ENCODE measurements at regions not wholly inside any gene's neighbourhood (a gene's known extent, or its start where the extent isn't known, plus 50 kb on each side); places are given as distances from the start of the nearest gene placed in this dataset.
A peak's percentile ranks its signal among the peaks of the same experiment; 100 is the strongest.

DNA sequence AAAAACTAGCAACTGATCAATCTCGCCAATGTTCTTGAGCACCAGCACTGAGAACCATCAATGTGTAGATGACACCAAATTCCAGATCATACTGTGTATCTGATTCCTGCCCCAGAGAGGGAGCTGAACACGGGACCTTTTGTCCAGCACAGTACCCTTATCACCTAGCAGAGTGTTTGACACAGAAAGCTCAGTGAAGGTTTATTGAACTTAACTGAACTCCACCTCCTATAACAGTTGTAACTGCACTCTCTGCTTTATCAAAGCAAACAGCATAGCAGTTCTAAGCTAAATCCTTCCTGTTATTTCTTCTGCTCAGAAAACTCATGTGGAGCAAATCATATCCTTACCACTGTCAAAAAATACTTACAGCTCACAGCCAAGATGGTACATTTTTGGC is 183.4 kb upstream of the SLCO3A1 start:
- no peak for DNase-seq (ENCODE audit: low spot score)

DNA sequence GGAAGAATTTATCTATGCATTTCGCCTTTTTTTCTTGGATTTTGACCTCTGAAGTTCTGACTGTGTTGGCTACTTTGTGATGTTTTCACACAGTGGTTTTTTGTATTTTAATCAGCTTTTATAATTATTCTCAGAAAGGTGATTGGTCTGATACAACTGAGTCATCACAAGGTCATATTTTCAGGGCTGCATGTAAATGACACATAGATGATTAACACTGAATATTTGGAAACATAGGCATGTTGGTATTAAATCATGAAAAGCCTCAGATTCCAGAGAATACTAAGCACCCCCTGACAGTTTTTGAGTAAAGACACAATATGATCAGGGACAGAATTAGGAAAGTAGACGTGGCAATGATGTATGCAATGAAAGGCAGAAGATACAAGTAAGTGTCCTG is 175.5 kb upstream of the SLCO3A1 start:
- no peak for DNase-seq (ENCODE audit: low spot score)

DNA sequence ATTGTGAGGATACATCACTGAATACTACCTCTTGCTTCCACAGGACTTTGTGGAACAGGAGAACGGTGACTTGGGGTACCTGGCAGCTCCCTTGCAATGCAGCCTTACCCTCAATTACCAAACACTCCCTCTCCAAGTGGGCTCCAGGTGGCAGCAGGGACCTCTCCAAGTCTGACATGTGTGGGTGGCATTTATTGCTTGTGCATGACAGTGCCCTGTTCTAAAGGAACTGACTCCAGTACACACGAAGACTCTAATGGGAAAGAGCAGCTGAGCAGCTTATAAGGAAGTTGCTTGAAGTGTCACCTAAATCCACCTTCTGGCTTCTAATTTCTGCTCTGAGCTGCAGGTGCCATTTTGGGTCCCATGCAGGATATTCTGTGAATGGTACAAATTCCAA is 174.1 kb upstream of the SLCO3A1 start:
- peak; percentile 43 for DNase-seq (ENCODE audit: low spot score)

DNA sequence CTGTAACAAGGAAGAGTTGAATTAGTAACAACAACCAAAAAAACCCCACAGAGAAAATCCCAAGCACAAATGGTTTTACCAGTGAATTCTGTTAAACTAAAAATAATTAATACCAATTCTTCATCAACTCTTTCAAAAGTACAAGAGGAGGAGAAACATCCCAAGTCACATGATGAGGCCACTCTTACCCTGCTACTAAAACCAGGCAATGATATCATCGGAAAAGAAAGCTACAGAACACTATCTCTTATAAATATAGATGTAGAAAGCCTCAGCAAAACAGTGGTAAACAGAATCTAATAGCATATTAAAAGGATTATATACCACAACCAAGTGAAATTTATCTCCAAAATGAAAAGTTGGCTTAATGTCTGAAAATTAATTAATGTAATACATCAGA is 168.1 kb upstream of the SLCO3A1 start:
- DNase-seq (ENCODE audit: low spot score), result no peak

DNA sequence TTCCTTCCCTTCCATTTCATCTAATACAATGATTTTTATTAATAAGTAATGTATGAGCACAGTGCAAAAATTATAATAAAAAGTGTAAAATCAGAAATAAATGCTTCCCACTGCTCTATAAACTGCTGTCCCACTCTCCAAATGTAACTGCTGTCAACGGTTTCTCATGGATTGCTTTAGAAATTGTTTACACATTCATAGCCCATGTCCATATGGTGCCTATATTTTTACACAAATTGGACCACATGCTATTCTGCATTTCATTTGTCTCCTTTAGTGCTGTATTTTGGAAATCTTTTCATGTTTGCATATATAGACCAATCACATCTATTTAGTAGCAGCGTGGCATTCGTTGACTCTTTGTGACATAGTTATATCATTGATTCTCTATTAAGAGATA is 164.7 kb upstream of the SLCO3A1 start:
- no peak for DNase-seq (ENCODE audit: low spot score)

DNA sequence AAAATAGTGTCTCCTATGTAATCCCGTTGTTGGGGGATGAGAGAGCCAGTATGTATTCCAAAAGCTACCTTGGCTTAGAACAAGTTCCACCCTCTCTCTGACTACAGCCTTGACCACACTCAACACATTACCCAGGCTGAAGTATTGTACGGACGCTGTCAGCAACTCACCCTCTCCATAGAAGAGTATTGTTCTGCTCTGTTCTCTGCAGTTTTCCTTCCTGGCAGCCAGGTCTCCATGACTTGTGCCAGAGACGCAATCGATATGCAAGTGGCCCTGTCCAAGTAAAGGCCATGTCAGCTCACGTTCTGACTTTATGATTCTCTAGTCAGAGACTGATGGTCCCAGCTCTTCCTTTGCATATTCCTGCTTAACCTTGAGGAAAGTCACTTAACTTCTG is 164.1 kb upstream of the SLCO3A1 start:
- no peak for DNase-seq (ENCODE audit: low spot score)

DNA sequence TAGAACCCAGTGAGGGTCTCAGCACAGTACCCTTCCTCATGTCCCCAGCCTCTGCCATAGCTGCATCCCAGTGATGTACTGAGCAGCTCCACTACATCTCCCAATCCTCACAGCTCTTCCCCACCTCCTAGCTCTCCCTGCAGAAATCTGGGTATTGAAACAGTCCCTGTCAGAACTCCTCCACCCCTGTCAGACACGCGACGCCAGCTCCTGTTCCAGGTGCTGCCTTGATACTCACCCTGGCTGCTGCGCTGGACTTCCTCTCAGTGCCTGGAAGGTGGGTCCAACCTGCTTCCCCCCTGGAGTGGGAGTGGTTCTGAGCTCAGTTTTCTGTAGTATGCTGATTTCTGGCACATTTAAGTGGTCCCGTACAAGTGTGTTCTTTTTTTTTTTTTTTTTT is 160.9 kb upstream of the SLCO3A1 start:
- no peak for DNase-seq (ENCODE audit: low spot score)

DNA sequence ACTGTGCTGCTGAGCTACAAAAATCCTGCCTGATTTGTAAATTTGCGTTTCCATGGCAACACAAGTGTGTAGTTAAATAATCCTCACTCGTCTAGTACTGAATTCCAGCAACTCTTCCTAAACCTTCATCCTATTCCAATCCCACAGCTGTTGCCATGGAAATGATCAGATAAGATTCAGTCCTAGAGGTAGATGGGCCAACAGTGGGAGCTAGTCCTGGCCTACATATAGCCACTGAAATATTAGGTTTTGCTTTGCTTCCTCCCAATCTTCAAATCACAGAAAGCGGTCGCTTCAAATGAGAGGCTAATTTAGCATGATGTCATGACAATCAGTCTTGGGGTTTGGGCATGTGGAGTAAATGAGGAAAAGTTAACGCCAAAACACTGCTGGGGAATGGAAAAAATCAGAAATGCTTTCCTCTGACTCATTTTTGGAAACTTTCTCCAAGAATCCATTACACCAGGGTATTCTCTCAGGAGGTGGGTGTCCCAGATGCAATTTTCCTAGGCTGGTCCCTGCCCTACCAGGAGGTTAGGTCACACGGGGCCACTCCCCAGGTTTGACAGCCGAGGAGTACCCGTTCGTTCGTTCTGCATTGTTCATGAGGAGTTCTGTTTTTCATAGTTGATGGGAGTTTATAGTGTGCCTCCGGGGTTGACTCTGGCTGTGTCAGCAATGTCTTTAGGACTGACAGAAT is 159.2 kb upstream of the SLCO3A1 start:
- no peak for DNase-seq (ENCODE audit: low spot score)

DNA sequence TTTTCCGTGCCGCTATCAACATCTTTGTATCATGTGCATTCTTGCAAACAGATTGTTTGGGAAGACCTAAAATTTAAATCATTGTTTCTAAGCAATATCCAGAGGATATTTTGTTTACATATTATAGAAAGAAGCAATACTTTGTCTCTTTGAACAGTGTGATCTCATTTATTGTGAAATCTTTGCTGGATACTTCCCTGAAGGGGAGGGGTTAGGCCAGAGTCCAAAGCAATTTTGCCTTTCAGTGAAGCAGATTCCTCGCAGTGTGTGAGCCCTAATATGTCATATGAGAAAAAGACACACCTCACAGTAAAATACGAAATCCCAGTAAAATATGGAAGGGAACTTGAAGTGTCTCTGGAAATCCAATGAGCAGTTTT is 158.7 kb upstream of the SLCO3A1 start:
- peak; percentile 34 for DNase-seq (ENCODE audit: low spot score)

DNA sequence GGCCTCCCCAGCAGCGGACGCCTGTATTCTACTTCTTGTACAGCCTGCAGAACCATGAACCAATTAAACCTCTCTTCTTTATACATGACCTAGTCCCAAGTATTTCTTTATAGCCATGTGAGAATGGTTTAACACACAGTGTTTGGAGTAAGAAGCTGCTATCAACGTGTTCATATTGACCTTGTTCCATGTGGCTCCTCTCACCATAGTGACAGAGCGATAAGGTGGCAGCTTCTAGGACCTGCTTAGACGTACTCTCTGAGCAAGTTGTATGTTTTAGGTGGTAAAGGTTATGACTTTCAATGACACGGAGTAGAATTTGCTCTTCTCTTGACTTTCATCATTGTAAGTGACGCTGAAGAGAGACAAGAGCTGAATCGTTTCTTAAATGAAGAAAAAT is 157.7 kb upstream of the SLCO3A1 start:
- no peak for DNase-seq (ENCODE audit: low spot score)

DNA sequence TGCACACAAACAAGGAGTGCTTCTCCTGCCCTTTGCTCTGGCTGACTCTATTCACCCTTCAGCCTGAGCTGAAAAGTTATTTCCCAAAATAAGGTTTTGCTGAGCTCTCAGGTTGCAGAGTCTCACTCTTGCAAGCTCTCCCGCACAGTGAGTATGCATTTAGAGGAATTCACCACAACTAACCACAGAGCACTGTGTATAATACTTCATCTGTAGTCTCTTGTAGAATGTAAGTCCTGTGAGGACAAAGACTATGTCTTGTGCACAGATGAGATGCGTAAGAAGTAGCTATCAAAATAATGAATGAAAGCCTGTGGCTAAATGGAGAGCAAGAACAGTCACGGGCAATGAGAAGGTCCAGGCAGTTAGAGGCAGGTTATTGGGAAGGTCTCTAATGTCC is 156.5 kb upstream of the SLCO3A1 start:
- DNase-seq (ENCODE audit: low spot score), result no peak

DNA sequence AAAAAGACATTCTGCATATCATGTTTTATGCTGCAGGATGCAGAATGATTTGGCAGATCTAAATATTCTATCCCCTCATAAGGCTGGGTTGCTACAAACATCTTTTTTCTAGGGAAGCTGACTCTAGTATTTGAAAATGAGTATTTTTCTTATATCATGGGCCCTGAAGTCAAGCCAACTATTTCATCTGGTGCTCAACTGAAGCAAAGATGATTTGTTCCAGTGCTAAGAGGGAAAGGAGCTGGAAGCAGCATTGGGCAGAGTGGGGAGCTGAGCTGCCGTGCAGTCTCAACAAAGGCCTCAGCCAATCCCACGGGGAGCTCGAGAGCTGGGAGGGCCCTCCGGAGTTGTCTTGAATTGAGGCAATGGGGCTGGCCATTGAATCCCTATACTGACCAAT is 155.3 kb upstream of the SLCO3A1 start:
- no peak for DNase-seq (ENCODE audit: low spot score)

DNA sequence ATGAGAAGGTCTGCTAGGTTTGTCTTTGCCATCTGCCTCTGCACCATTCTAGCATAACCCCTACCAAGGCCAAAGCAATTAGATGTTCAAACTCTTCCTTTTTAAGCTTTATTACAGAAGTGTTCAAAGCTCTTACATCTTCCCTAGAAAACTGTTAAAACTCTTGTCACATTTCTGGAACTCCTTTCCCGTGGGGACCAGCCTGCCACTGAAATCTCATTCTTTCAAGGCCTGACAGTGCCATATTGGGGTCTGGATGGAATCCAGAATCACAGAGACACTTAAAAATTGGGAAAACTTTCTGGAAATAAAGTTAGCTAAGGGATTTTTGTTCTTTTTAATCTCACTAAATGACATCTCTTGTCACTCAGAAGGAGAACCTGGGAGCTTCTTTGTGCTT is 153.8 kb upstream of the SLCO3A1 start:
- DNase-seq (ENCODE audit: low spot score), result no peak

DNA sequence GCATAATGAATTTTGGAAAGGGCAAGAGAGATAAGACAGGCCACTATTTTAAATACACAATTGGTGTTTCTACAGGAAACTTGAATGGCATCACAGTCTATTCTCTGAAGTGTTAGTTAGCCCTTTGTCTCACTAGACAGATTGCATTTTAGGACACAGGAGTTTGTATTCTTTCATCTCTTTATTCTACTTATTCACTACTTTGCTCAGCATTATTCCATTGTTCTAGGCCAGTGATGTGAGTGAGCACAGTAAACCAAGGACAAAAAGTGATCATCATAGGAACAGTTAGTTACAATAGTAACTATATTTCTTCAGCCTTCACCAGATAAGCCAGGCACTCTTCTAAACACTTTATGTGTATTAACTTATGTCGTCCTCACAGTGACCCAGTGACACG is 150.2 kb upstream of the SLCO3A1 start:
- no peak for DNase-seq (ENCODE audit: low spot score)

DNA sequence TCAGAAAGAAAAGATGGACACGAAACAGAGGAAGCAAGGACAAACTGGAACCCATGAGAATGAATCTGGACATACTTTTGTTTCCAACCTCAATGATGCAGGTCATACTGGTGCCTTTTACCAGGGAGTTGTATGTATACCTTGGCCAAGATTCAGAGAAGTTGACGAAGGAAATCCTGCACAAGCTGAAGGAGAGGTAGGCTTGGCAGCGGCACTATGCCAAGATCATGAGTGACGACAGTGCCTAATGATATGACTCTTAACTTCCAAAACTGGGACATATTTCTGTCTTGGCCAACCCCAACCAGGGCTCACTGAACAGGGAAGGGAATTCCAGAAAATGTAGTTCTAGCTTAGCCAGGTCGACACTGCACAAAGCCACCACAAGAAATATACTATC is 149.2 kb upstream of the SLCO3A1 start:
- no peak for DNase-seq (ENCODE audit: low spot score)

DNA sequence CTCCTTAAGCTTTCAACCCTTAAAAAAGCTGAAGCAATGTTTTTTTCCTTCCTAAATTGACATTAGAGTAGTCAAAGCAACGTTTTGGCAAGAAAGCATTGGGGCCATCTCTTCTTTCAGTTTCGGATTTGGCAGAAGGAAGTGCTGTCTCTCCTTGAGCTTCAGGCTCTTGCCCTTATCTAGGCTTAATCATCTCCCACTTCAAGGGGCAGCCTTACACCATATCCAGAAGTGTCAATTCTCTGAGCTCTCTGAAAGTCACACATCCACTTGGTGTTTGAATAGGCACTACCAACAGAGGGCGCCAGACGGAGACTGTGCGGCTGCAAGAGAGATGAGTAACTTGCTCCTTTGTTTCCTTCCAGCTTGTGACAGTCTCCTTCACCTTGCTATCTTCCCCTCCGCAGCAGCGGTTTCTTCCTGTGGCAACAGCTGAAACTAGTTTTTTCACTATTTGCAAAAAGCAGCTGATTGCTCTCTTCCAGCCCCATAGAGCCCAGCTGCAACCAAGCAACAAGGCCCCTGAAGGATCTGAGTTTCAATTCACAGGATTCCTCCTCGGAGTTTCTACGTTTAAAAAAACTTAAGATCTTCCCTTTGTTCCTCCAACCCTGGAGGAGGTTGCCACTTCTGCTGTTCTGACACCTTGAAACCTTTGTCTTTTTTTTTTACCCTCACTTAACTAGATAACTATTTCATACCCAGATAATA is 147.0 kb upstream of the SLCO3A1 start:
- peak; percentile 50 for DNase-seq (ENCODE audit: low spot score)

DNA sequence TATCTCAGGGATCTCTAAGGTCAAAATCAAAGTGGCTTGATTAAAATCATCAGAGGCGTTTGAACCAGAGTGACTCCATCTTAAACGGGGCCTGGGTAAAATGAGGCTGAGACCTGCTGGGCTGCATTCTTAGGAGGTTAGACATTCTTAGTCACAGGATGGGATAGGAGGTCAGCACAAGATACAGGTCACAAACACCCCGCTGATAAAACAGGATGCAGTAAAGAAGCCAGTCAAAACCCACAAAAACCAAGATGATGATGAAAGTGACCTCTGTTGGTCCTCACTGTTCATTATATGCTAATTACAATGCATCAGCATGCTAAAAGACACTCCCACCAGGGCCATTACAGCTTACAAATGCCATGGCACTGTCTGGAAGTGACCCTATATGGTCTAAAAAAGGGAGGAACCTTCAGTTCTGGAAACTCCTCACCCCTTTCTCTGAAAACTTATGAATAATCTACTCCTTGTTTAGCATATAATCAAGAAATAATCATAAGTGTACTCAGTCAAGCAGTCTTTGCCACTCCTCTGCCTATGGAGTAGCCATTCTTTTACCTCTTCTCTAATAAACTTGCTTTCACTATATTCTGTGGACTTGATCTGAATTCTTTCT is 143.3 kb upstream of the SLCO3A1 start:
- peak; percentile 4 for DNase-seq (ENCODE audit: low spot score)

DNA sequence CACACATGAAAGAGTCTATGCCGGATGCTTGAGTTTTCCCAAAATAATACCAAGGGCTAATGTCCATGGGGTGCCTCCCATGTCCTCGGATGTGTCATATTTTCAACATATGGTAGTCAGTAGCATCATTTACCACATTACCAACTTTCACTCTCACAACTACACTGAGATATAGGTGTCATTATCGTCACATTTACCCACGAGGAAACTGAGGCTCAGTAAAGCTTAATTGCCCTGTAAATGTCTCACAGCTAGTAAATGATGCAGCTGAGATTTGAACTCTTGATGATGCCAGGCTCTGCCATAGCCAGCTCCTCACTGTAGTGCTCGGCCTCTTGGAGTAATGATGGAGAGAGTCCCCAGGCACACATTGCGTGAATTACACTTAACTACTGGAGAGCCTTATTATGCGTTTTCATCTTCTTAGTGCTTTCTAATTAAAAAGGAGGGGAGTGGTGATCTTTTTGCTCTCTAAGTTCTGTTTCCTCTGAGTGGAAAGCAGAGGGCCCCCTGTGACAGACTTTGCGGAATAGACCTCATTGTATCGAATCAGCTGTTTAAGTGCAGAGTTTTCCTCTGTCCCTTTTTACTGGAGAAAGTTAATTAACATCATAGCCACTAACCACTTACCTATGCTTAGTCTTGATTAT is 142.0 kb upstream of the SLCO3A1 start:
- DNase-seq (ENCODE audit: low spot score), result no peak

DNA sequence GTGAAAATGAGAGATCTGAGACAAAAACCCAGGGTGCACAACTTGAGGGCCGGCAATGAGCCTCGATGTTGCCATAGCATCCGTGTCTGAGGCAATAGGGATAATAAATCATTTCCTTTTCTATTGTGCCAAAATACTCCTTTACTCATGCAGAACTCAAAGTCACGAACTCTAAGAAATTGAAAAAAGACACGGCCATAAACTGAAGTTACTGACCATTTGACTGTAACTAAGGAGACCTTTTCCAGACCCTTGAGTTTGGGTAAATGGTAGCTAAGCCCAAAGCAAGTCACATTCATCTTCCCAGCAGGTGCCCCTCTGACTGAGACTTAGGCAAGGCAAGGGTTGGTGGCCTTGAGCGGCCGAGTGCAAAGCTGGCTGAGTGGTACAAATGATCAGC is 141.2 kb upstream of the SLCO3A1 start:
- no peak for DNase-seq (ENCODE audit: low spot score)

DNA sequence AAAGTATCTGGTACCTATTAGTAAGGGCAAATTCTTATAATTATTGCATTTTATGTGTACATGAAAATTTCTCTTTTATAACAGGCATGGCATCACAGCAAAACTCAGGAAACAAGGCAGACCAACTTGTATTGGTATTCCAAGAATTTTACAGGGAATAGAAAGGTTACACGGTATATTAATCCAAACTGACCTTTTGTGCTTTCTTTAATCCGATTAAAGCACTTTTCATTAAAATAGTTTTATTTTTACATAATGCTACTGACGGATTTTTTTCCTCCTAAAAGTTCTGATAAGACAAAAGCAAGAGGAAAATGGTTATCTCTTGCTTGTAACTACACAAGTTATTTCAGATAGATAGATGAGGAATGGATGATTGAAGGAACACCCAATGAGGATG is 137.0 kb upstream of the SLCO3A1 start:
- DNase-seq (ENCODE audit: low spot score), result no peak

DNA sequence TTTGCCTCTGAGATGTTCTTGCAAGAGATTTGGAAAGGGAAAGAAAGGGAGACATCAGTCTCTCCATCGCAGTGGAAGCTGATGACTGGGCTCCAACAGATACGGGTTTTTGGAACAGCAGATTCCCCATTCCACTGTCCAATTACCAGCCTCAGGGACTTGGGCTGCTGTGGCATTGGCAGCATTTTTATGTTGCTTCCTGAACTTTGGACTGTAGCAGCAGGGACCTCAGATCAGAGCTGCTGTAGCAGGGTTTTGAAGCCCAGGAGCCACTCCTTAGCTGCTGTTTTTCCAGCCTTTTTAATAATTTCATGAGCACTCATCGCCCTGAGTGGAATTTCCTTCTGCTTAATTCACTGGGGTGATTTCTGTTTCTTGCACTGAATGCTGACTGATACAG is 135.7 kb upstream of the SLCO3A1 start:
- peak; percentile 10 for DNase-seq (ENCODE audit: low spot score)

DNA sequence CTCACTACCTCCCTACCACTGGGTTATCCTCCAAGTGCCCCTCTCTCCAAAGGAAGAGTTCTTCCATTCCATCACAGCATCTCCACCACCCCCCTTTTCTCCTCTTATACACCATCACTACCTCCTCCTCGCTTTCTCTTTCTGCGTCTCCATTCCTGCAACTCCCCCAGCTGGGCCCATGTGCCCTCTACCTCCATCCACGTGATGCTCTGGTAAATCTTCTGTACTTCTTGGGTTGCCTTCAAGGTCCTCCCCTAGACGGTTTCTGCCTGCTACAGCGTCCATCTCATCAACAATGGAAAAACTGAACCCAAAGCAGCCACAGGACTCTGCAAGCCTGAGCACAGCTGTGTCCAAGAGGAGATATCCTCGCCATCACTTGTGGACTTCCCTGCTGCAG is 129.5 kb upstream of the SLCO3A1 start:
- DNase-seq (ENCODE audit: low spot score), result no peak

DNA sequence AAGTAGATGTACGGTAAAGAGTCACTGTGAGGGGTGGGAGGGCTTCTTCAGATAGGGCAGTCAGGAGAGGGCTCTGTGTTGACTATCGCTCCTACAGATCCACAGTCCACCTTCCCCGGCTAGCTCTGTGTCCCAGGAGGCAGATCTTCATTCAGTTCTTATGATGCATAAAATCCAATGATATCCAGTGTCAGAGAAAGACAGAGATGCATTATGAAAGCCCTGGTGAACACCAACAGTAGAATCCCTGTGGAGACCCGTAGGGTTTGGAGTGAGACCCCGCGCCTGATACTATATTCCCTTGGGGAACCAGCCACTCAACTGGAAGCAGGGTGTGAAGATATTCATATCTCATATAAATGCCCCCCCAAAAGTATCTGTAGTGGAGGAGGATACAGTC is 119.8 kb upstream of the SLCO3A1 start:
- DNase-seq (ENCODE audit: low spot score), result no peak

All from SW480 (cell line).